ENCODE measurements at regions not wholly inside any gene's neighbourhood (a gene's known extent, or its start where the extent isn't known, plus 50 kb on each side); places are given as distances from the start of the nearest gene placed in this dataset.

- H3K4me3 Mint-ChIP-seq, result no peak overlapping the region
- H3K27ac Mint-ChIP-seq, result peak overlapping the region; percentile 14
- H3K36me3 Mint-ChIP-seq (ENCODE audit: low read depth), result no peaks in the 10 kb centered on the region
- H3K27me3 Mint-ChIP-seq (ENCODE audit: low read depth, poor library complexity), result peaks cover 11% of the 10 kb centered on the region
- no peak for DNase-seq
- H3K4me1 Mint-ChIP-seq, result peaks cover 15% of the 10 kb centered on the region
- peaks cover 16% of the 10 kb centered on the region for H3K9me3 Mint-ChIP-seq
- TF ChIP-seq CTCF (IDR thresholded peaks at IDR 0.05), result no peak
Measured at GRCh38 chr7:25032774-25033743, 53.1 kb upstream of the OSBPL3 start.

DNA sequence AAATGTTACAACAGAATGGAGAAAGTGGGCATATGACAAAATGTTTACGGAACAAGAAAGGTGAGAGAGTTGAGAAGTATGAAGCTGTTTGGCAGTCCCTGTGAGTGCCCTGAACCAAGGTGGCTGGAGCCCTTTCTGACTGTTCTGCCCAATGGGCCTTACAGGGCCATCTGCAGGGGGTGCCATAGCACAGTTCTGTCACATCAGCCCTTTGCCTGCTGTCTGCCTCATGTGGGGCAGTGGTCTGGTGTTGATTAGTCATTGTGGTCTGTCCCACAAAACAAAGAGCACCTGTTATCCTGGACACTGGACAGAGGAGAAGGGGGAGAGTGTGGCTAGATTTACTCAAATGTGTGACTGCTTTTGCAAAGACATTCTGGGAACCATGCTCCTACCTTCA lies 51.5 kb upstream of the OSBPL3 start:
- no peak overlapping the region for H3K4me3 Mint-ChIP-seq
- peaks cover 11% of the 10 kb centered on the region for H3K27me3 Mint-ChIP-seq (ENCODE audit: low read depth, poor library complexity)
- peaks cover 19% of the 10 kb centered on the region for H3K4me1 Mint-ChIP-seq
- no peak for TF ChIP-seq CTCF (IDR thresholded peaks at IDR 0.05)
- DNase-seq, result no peak
- peaks cover 11% of the 10 kb centered on the region for H3K9me3 Mint-ChIP-seq
- no peaks in the 10 kb centered on the region for H3K36me3 Mint-ChIP-seq (ENCODE audit: low read depth)
- H3K27ac Mint-ChIP-seq, result no peak overlapping the region

DNA sequence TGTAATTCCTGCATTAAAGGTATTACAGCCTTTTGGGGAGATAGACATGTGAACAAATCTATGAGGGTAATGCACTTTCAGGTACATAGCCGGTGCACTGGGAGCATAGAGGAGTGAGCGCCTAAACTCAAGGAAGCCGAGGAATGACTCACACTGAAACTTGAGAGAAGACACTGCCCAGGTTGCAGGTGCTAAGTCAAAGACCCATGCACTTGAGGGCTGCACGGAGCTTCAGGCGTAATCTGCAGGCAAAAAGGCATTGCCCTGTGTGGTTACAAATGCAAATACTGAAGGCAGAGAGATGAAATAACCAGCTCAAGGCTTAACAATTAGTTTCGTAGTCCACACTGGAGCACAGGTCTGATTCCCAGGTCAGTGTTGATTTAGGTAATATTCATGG lies 51.0 kb upstream of the OSBPL3 start:
- Mint-ChIP-seq H3K36me3 (ENCODE audit: low read depth) (no peaks in the 10 kb centered on the region), H3K4me1 (peaks cover 19% of the 10 kb centered on the region), H3K4me3 (no peak overlapping the region), H3K27ac (no peak overlapping the region), H3K9me3 (peaks cover 7% of the 10 kb centered on the region), H3K27me3 (ENCODE audit: low read depth, poor library complexity) (peaks cover 12% of the 10 kb centered on the region)
- DNase-seq, result no peak
- TF ChIP-seq CTCF (IDR thresholded peaks at IDR 0.05), result no peak

Data from nephron progenitor cell (in vitro differentiated cells).